GM12878 (cell line): ENCODE measurements at regions not wholly inside any gene's neighbourhood (a gene's known extent, or its start where the extent isn't known, plus 50 kb on each side); places are given as distances from the start of the nearest gene placed in this dataset.

ENCODE experiments used
- ATAC-seq: fragments of 200-7000 bp; cut with Tn5 transposase; 3 replicates; pipeline ENCODE4 v1.9.1; 2020; ENCODE audit warnings: mild to moderate bottlenecking, moderate library complexity
- BruUV-seq: library from RNA; stranded (reverse); fragments of 400-500 nt; replicated peaks from 2 replicates; lab custom pipeline; 2021; lab: Mats Ljungman, UMichigan
- CTCF ChIA-PET: fragments of 300-600 bp; sonication (Branson Sonifier 250); formaldehyde crosslinking; extraction: SDS; loops from one replicate; lab custom pipeline; 2021; ENCODE audit warnings: inconsistent platforms; lab: Yijun Ruan, JAX
- POLR2A ChIA-PET: fragments of 350-600 bp; formaldehyde crosslinking; extraction: SDS; loops from one replicate; lab custom pipeline; 2021; ENCODE audit warnings: inconsistent platforms; lab: Charles Lee
- RAD21 ChIA-PET: fragments of 300-600 bp; sonication (Branson Sonifier 250); formaldehyde crosslinking; loops from one replicate; lab custom pipeline; 2023; ENCODE audit warnings: antibody characterized with exemption; ENCODE audit not compliant: unreplicated experiment; lab: Charles Lee
- SMC1A ChIA-PET: fragments of 300-600 bp; sonication (Branson Sonifier 250); formaldehyde crosslinking; loops from one replicate; lab custom pipeline; 2023; ENCODE audit not compliant: unreplicated experiment, uncharacterized antibody; lab: Charles Lee
- DNase-seq: peaks from one replicate; pipeline ENCODE4 v3.0.0-alpha.2; 2011; ENCODE audit warnings: low read depth, low spot score
- FAIRE-seq: peaks from 3 replicates; lab custom pipeline; 2011; peaks lifted over from hg19 to GRCh38; lab: Jason Lieb, UNC
- H2AFZ ChIP-seq: 2 replicates; pipeline ENCODE4 v1.6.0; 2011; ENCODE audit warnings: low read depth, low read length, control low read depth; ENCODE audit not compliant: control insufficient read depth
- H3K27ac ChIP-seq: 2 replicates; pipeline ENCODE4 v1.5.1; 2011; ENCODE audit warnings: control low read depth; ENCODE audit not compliant: control insufficient read depth, insufficient read depth
- H3K27me3 ChIP-seq, 2 experiments: replicated peaks in 1 of 2; 2 replicates each; pipeline versions ENCODE4 v1.6.0 to v1.6.1; 2011; ENCODE audit warnings: low read length in 1 of 2; ENCODE audit not compliant: control insufficient read depth in 2 of 2, insufficient read depth in 2 of 2
- H3K36me3 ChIP-seq, 2 experiments: 2 replicates each; pipeline ENCODE4 v1.5.1; 2011; ENCODE audit warnings: low read length in 1 of 2; ENCODE audit not compliant: control insufficient read depth in 2 of 2, insufficient read depth in 2 of 2
- H3K4me1 ChIP-seq: 2 replicates; pipeline ENCODE4 v1.6.1; 2011; ENCODE audit warnings: mild to moderate bottlenecking, low read length, moderate library complexity, mixed read lengths; ENCODE audit not compliant: control insufficient read depth, insufficient read depth
- H3K4me2 ChIP-seq: 2 replicates; pipeline ENCODE4 v1.6.0; 2011; ENCODE audit warnings: control low read depth; ENCODE audit not compliant: control insufficient read depth, insufficient read depth
- H3K4me3 ChIP-seq: fragments of 200-600 bp; sonication (generic); 2 replicates; pipeline ENCODE4 v1.5.1; 2016
- H3K79me2 ChIP-seq: 2 replicates; pipeline ENCODE4 v1.6.0; 2011; ENCODE audit warnings: low read length; ENCODE audit not compliant: control insufficient read depth, insufficient read depth
- H3K9ac ChIP-seq: 2 replicates; pipeline ENCODE4 v1.8.0; 2011; ENCODE audit warnings: low read length, control low read depth, mixed read lengths; ENCODE audit not compliant: control insufficient read depth, insufficient read depth
- H3K9me3 ChIP-seq: replicated peaks from 3 replicates; pipeline ENCODE4 v1.5.1; 2011; ENCODE audit warnings: mild to moderate bottlenecking, low read length; ENCODE audit not compliant: control insufficient read depth, insufficient read depth
- H4K20me1 ChIP-seq: 2 replicates; pipeline ENCODE4 v1.6.0; 2011; ENCODE audit not compliant: control insufficient read depth, insufficient read depth
- IRF4 ChIP-seq: IDR thresholded peaks from 2 replicates; pipeline ENCODE4 v1.6.1; 2011; ENCODE audit warnings: low read depth, low read length
- NFYB ChIP-seq: IDR thresholded peaks from 2 replicates; pipeline ENCODE4 v1.6.1; 2011; ENCODE audit warnings: low read depth, mild to moderate bottlenecking, low read length, improper control_type of control experiment, moderate library complexity; ENCODE audit not compliant: insufficient read depth
- NR2C2 ChIP-seq: IDR thresholded peaks from 2 replicates; pipeline ENCODE4 v1.6.1; 2011; ENCODE audit warnings: borderline replicate concordance, low read depth; ENCODE audit not compliant: control insufficient read depth, insufficient read length
- NRF1 ChIP-seq: conservative IDR thresholded peaks from 2 replicates; pipeline ENCODE4 v1.6.1; 2011; ENCODE audit warnings: mild to moderate bottlenecking, low read depth, low read length, improper control_type of control experiment
- SMARCA5 ChIP-seq: fragments of 450-650 bp; IDR thresholded peaks from 2 replicates; pipeline ENCODE4 v1.6.1; 2017; ENCODE audit warnings: mild to moderate bottlenecking
- SREBF1 ChIP-seq: IDR thresholded peaks from 2 replicates; pipeline ENCODE4 v1.6.1; 2012; ENCODE audit warnings: mild to moderate bottlenecking, low read length
- SUPT20H ChIP-seq: IDR thresholded peaks from 2 replicates; pipeline ENCODE4 v1.6.1; 2011; ENCODE audit warnings: low read depth, mild to moderate bottlenecking, low read length, moderate library complexity, borderline replicate concordance; ENCODE audit not compliant: control insufficient read depth
- in situ Hi-C: fragments of 300-500 bp; cut with MboI; formaldehyde crosslinking; loops from 9 replicates; pipeline ENCODE4 v1.14.3; 2018; ENCODE audit warnings: mixed read lengths
- intact Hi-C: fragments of 100-400 bp; cut with micrococcal nuclease; formaldehyde crosslinking; loops from one replicate; pipeline ENCODE4 v1.14.2; 2022; ENCODE audit not compliant: unreplicated experiment
- TF ChIP-seq, protein P1 (sequence below): IDR thresholded peaks from 2 replicates; pipeline ENCODE4 v1.6.1; 2012; ENCODE audit warnings: low read length, inconsistent platforms
- TF ChIP-seq, protein P2 (sequence below): fragments of 450-650 bp; IDR thresholded peaks from 2 replicates; pipeline ENCODE4 v1.6.1; 2017; ENCODE audit warnings: borderline replicate concordance
- TF ChIP-seq, protein P3 (sequence below): fragments of 450-650 bp; formaldehyde crosslinking; IDR thresholded peaks from 2 replicates; pipeline ENCODE4 v1.4.0; 2020; ENCODE audit warnings: mild to moderate bottlenecking, moderate library complexity
- TF ChIP-seq, protein P4 (sequence below): fragments of 450-650 bp; IDR thresholded peaks from 2 replicates; pipeline ENCODE4 v1.6.1; 2017; ENCODE audit warnings: low read depth, mild to moderate bottlenecking, moderate library complexity
- TF ChIP-seq, protein P5 (sequence below): fragments of 450-650 bp; IDR thresholded peaks from 2 replicates; pipeline ENCODE4 v1.6.1; 2018; ENCODE audit warnings: mild to moderate bottlenecking, low read depth, moderate library complexity; ENCODE audit not compliant: partially characterized antibody

DNA sequence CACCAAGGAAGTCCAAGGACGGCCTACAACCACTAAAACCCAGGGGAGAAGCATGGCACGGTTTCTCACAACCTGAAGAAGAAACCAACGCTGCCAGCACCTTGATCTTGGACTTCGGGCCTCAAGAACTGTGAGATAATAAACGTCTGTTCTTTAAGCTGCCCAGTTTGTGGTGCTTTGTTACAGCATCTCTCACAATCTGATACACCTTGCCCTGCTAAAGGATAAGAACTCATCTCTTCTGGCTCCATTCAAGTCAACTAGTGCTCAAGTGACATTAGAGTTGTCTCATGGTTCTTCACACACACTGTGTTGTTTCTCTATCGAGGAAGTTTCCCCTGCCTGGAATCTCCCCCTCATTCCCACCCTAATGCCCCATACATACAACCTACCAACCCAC, 314.4 kb upstream of the RUNX1 start (continued):
- TF ChIP-seq SUPT20H (no peak), SREBF1 (no peak), NR2C2 (no peak)
- TF ChIP-seq, protein P1, sequence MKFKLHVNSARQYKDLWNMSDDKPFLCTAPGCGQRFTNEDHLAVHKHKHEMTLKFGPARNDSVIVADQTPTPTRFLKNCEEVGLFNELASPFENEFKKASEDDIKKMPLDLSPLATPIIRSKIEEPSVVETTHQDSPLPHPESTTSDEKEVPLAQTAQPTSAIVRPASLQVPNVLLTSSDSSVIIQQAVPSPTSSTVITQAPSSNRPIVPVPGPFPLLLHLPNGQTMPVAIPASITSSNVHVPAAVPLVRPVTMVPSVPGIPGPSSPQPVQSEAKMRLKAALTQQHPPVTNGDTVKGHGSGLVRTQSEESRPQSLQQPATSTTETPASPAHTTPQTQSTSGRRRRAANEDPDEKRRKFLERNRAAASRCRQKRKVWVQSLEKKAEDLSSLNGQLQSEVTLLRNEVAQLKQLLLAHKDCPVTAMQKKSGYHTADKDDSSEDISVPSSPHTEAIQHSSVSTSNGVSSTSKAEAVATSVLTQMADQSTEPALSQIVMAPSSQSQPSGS = no peak
- TF ChIP-seq, protein P2, sequence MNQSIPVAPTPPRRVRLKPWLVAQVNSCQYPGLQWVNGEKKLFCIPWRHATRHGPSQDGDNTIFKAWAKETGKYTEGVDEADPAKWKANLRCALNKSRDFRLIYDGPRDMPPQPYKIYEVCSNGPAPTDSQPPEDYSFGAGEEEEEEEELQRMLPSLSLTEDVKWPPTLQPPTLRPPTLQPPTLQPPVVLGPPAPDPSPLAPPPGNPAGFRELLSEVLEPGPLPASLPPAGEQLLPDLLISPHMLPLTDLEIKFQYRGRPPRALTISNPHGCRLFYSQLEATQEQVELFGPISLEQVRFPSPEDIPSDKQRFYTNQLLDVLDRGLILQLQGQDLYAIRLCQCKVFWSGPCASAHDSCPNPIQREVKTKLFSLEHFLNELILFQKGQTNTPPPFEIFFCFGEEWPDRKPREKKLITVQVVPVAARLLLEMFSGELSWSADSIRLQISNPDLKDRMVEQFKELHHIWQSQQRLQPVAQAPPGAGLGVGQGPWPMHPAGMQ = no peak

DNA sequence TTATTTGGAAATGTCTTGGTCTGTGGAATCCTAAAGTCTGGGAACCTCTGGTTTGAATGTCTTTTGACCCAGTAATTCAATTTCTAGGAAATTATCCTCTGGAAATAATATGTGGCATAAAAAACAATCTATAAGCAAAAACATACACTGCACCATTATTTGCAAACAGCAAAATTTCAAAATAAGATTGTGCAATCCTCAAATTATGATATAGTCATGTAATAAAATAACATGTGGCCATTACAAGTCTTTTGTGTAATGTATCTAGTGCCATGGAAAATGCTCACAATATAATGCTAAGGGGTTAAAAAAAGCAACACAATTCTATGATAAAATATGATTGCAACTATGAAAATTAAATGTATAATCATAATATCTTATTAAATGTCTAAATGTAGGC, 312.9 kb upstream of the RUNX1 start:
- SMC1A ChIA-PET = no interaction called here
- no peak overlapping the region for H3K9ac ChIP-seq
- no peak overlapping the region for H3K4me3 ChIP-seq
- H3K36me3 ChIP-seq = no peaks in the 10 kb centered on the region
- POLR2A ChIA-PET = no interaction called here
- no peaks in the 10 kb centered on the region for H3K9me3 ChIP-seq
- in situ Hi-C loops (no loop called here), intact Hi-C loops (no loop called here)
- ATAC-seq (no peak), DNase-seq (no peak), FAIRE-seq (no peak)
- CTCF ChIA-PET = no interaction called here
- H4K20me1 ChIP-seq = no peaks in the 10 kb centered on the region
- H3K4me2 ChIP-seq = no peak overlapping the region
- H3K4me1 ChIP-seq = no peaks in the 10 kb centered on the region
- H3K27me3 ChIP-seq = no peaks in the 10 kb centered on the region; a peak in 1 of 4 replicates
- RAD21 ChIA-PET = no interaction called here
- H2AFZ ChIP-seq = no peak overlapping the region
- no TSS peak for BruUV-seq
- no peaks in the 10 kb centered on the region for H3K79me2 ChIP-seq
- no peak overlapping the region for H3K27ac ChIP-seq
- no peak for TF ChIP-seq NRF1
- TF ChIP-seq NFYB = no peak
- TF ChIP-seq, protein P3, sequence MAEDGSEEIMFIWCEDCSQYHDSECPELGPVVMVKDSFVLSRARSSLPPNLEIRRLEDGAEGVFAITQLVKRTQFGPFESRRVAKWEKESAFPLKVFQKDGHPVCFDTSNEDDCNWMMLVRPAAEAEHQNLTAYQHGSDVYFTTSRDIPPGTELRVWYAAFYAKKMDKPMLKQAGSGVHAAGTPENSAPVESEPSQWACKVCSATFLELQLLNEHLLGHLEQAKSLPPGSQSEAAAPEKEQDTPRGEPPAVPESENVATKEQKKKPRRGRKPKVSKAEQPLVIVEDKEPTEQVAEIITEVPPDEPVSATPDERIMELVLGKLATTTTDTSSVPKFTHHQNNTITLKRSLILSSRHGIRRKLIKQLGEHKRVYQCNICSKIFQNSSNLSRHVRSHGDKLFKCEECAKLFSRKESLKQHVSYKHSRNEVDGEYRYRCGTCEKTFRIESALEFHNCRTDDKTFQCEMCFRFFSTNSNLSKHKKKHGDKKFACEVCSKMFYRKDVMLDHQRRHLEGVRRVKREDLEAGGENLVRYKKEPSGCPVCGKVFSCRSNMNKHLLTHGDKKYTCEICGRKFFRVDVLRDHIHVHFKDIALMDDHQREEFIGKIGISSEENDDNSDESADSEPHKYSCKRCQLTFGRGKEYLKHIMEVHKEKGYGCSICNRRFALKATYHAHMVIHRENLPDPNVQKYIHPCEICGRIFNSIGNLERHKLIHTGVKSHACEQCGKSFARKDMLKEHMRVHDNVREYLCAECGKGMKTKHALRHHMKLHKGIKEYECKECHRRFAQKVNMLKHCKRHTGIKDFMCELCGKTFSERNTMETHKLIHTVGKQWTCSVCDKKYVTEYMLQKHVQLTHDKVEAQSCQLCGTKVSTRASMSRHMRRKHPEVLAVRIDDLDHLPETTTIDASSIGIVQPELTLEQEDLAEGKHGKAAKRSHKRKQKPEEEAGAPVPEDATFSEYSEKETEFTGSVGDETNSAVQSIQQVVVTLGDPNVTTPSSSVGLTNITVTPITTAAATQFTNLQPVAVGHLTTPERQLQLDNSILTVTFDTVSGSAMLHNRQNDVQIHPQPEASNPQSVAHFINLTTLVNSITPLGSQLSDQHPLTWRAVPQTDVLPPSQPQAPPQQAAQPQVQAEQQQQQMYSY (CRISPR knock-in tag) = no peak
- TF ChIP-seq SMARCA5 = no peak
- no peak for TF ChIP-seq IRF4
- TF ChIP-seq, protein P4, sequence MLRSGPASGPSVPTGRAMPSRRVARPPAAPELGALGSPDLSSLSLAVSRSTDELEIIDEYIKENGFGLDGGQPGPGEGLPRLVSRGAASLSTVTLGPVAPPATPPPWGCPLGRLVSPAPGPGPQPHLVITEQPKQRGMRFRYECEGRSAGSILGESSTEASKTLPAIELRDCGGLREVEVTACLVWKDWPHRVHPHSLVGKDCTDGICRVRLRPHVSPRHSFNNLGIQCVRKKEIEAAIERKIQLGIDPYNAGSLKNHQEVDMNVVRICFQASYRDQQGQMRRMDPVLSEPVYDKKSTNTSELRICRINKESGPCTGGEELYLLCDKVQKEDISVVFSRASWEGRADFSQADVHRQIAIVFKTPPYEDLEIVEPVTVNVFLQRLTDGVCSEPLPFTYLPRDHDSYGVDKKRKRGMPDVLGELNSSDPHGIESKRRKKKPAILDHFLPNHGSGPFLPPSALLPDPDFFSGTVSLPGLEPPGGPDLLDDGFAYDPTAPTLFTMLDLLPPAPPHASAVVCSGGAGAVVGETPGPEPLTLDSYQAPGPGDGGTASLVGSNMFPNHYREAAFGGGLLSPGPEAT = no peak
- TF ChIP-seq, protein P5, sequence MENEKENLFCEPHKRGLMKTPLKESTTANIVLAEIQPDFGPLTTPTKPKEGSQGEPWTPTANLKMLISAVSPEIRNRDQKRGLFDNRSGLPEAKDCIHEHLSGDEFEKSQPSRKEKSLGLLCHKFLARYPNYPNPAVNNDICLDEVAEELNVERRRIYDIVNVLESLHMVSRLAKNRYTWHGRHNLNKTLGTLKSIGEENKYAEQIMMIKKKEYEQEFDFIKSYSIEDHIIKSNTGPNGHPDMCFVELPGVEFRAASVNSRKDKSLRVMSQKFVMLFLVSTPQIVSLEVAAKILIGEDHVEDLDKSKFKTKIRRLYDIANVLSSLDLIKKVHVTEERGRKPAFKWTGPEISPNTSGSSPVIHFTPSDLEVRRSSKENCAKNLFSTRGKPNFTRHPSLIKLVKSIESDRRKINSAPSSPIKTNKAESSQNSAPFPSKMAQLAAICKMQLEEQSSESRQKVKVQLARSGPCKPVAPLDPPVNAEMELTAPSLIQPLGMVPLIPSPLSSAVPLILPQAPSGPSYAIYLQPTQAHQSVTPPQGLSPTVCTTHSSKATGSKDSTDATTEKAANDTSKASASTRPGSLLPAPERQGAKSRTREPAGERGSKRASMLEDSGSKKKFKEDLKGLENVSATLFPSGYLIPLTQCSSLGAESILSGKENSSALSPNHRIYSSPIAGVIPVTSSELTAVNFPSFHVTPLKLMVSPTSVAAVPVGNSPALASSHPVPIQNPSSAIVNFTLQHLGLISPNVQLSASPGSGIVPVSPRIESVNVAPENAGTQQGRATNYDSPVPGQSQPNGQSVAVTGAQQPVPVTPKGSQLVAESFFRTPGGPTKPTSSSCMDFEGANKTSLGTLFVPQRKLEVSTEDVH = no peak
